T-cell (primary cell): ENCODE measurements at regions not wholly inside any gene's neighbourhood (a gene's known extent, or its start where the extent isn't known, plus 50 kb on each side); places are given as distances from the start of the nearest gene placed in this dataset.

Experiments used
- ATAC-seq, 4 experiments: fragments of 200-7000 bp in 3 of 4; fragments of 150-1000 bp in 1 of 4; cut with Tn5 transposase; replicated peaks in 1 of 4; 1 replicate in 3 of 4; 2 replicates in 1 of 4; pipeline ENCODE4 v1.10.0; 2021; ENCODE audit warnings: moderate library complexity in 3 of 4, mild to moderate bottlenecking in 2 of 4, moderate number of reproducible peaks in 1 of 4
- CTCF ChIA-PET, 2 donors: fragments of 300-600 bp; sonication (Branson Sonifier 250); formaldehyde crosslinking; loops; one replicate each; lab custom pipeline; 2022; ENCODE audit warnings: antibody characterized with exemption in 2 of 2; lab: Charles Lee
- POLR2A ChIA-PET, 2 donors: fragments of 300-600 bp; sonication (Branson Sonifier 250); formaldehyde crosslinking; loops; one replicate each; lab custom pipeline; 2022; ENCODE audit warnings: antibody characterized with exemption in 2 of 2; lab: Charles Lee
- DNase-seq, 35 experiments: peaks; one replicate each; pipeline versions ENCODE4 v3.0.0 to v3.0.0-alpha.2; 2013 to 2023
- H3K27ac ChIP-seq: one replicate; pipeline ENCODE4 v1.5.1; 2013; ENCODE audit warnings: low read length
- H3K27me3 ChIP-seq, 2 experiments: replicated peaks in 1 of 2; 1 replicate in 1 of 2; 2 replicates in 1 of 2; pipeline versions ENCODE4 v1.6.1 to v1.7.0; 2013; ENCODE audit warnings: low read length in 1 of 2, mixed read lengths in 1 of 2; ENCODE audit not compliant: control insufficient read depth in 2 of 2, insufficient read depth in 2 of 2; ENCODE audit errors: extremely low read depth in 1 of 2
- H3K36me3 ChIP-seq, 2 donors: 1 replicate in 1 of 2; 2 replicates in 1 of 2; pipeline versions ENCODE4 v1.6.1 to v1.7.0; 2013; ENCODE audit warnings: low read length in 1 of 2; ENCODE audit not compliant: control insufficient read depth in 2 of 2, insufficient read depth in 1 of 2; ENCODE audit errors: extremely low read depth in 1 of 2
- H3K4me1 ChIP-seq, 2 experiments: 1 replicate in 1 of 2; 2 replicates in 1 of 2; pipeline versions ENCODE4 v1.6.1 to v1.7.0; 2013; ENCODE audit warnings: low read length in 2 of 2, mixed read lengths in 1 of 2; ENCODE audit not compliant: insufficient read depth in 2 of 2, control insufficient read depth in 1 of 2; ENCODE audit errors: extremely low read depth in 1 of 2
- H3K4me3 ChIP-seq, 2 donors: 1 replicate in 1 of 2; 2 replicates in 1 of 2; pipeline versions ENCODE4 v1.5.1 to v1.7.0; 2013; ENCODE audit warnings: mild to moderate bottlenecking in 2 of 2, low read length in 1 of 2, moderate library complexity in 1 of 2; ENCODE audit not compliant: control insufficient read depth in 1 of 2; ENCODE audit errors: extremely low read depth in 1 of 2
- H3K9me3 ChIP-seq: 2 replicates; pipeline ENCODE4 v1.7.0; 2013
- H3K27ac Mint-ChIP-seq, 2 donors: one replicate each; pipeline ENCODE4 v1.8.0; 2020 to 2021; ENCODE audit warnings: mild to moderate bottlenecking in 2 of 2, mixed read lengths in 2 of 2
- H3K27me3 Mint-ChIP-seq, 2 donors: one replicate each; pipeline ENCODE4 v1.8.0; 2021 to 2022; ENCODE audit warnings: mixed read lengths in 2 of 2
- H3K36me3 Mint-ChIP-seq: one replicate; pipeline ENCODE4 v1.8.0; 2021; ENCODE audit warnings: mixed read lengths
- H3K4me1 Mint-ChIP-seq, 3 donors: one replicate each; pipeline ENCODE4 v1.8.0; 2020 to 2022; ENCODE audit warnings: mixed read lengths in 3 of 3, mild to moderate bottlenecking in 1 of 3
- H3K4me3 Mint-ChIP-seq, 3 donors: one replicate each; pipeline ENCODE4 v1.8.0; 2020 to 2022; ENCODE audit warnings: mild to moderate bottlenecking in 3 of 3, mixed read lengths in 3 of 3, moderate library complexity in 3 of 3
- H3K9me3 Mint-ChIP-seq, 3 donors: one replicate each; pipeline ENCODE4 v1.8.0; 2020 to 2022; ENCODE audit warnings: mixed read lengths in 3 of 3
- WGBS: methylation state at CpG from one replicate; pipeline ENCODE4 v1.1.5; 2013; ENCODE audit warnings: missing lambda C conversion rate; ENCODE audit not compliant: insufficient coverage; 5-methylcytosine and 5-hydroxymethylcytosine counted together

- ChIA-PET CTCF (interaction anchor here in 1 of 2 donors (0.6 kb wide), 1 partner anchor 28 kb away, joined by 3 read pairs; no protein-coding TSS in a partner anchor), POLR2A (no interaction called here)
- H3K4me3 ChIP-seq: no peak overlapping the region
- ATAC-seq: no peak
- DNase-seq: no peak
- H3K27ac Mint-ChIP-seq: no peak overlapping the region
- H3K4me3 Mint-ChIP-seq: no peak overlapping the region
- H3K9me3 Mint-ChIP-seq: peaks cover 0 to 3% (median 0%) of the 10 kb centered on the region in 3 donors
- no peaks in the 10 kb centered on the region for H3K4me1 ChIP-seq
- no peaks in the 10 kb centered on the region for H3K9me3 ChIP-seq
- H3K4me1 Mint-ChIP-seq: no peaks in the 10 kb centered on the region
- no peaks in the 10 kb centered on the region for H3K27me3 ChIP-seq
- no peak overlapping the region for H3K27ac ChIP-seq
- H3K27me3 Mint-ChIP-seq: no peaks in the 10 kb centered on the region
- H3K36me3 Mint-ChIP-seq: no peaks in the 10 kb centered on the region
- no peaks in the 10 kb centered on the region for H3K36me3 ChIP-seq
Observed at GRCh38 chr3:102200126-102200525, 234.7 kb upstream of the ZPLD1 start.

GRCh38 chr3:102200560-102200959 lies 234.3 kb upstream of the ZPLD1 start:
- no peaks in the 10 kb centered on the region for H3K9me3 ChIP-seq
- no peak overlapping the region for H3K27ac ChIP-seq
- H3K27me3 ChIP-seq: no peaks in the 10 kb centered on the region
- ATAC-seq: no peak
- DNase-seq: no peak
- no peaks in the 10 kb centered on the region for H3K36me3 Mint-ChIP-seq
- H3K4me3 ChIP-seq: no peak overlapping the region
- ChIA-PET POLR2A (no interaction called here), CTCF (interaction anchor here in 1 of 2 donors (0.6 kb wide), 1 partner anchor 28 kb away, joined by 3 read pairs; no protein-coding TSS in a partner anchor)
- H3K4me1 Mint-ChIP-seq: no peaks in the 10 kb centered on the region
- H3K27ac Mint-ChIP-seq: no peak overlapping the region
- H3K9me3 Mint-ChIP-seq: peaks cover 0 to 4% (median 0%) of the 10 kb centered on the region in 3 donors
- no peaks in the 10 kb centered on the region for H3K36me3 ChIP-seq
- no peak overlapping the region for H3K4me3 Mint-ChIP-seq
- no peaks in the 10 kb centered on the region for H3K27me3 Mint-ChIP-seq
- no peaks in the 10 kb centered on the region for H3K4me1 ChIP-seq

- no peaks in the 10 kb centered on the region for H3K27me3 ChIP-seq
- H3K9me3 Mint-ChIP-seq: peaks cover 0 to 9% (median 5%) of the 10 kb centered on the region in 3 donors
- no peaks in the 10 kb centered on the region for H3K4me1 ChIP-seq
- H3K9me3 ChIP-seq: no peaks in the 10 kb centered on the region
- CTCF ChIA-PET: no interaction called here
- no peak overlapping the region for H3K27ac Mint-ChIP-seq
- H3K27ac ChIP-seq: no peak overlapping the region
- POLR2A ChIA-PET: no interaction called here
- no peak for DNase-seq
- H3K36me3 Mint-ChIP-seq: no peaks in the 10 kb centered on the region
- ATAC-seq: no peak
- no peak overlapping the region for H3K4me3 ChIP-seq
- WGBS: 100% methylated on average over 1 of the region's 1 CpG
- no peaks in the 10 kb centered on the region for H3K36me3 ChIP-seq
- H3K27me3 Mint-ChIP-seq: peaks cover 0 to 3% of the 10 kb centered on the region in 2 donors
- no peak overlapping the region for H3K4me3 Mint-ChIP-seq
- H3K4me1 Mint-ChIP-seq: no peaks in the 10 kb centered on the region
Observed at GRCh38 chr3:102205647-102206046, 229.2 kb upstream of the ZPLD1 start.

GRCh38 chr3:102206511-102207031 lies 228.2 kb upstream of the ZPLD1 start:
- POLR2A ChIA-PET: no interaction called here
- DNase-seq (no peak), ATAC-seq (no peak)
- Histone ChIP-seq H3K27ac (no peak overlapping the region), H3K4me1 (no peaks in the 10 kb centered on the region), H3K36me3 (no peaks in the 10 kb centered on the region), H3K9me3 (no peaks in the 10 kb centered on the region), H3K4me3 (no peak overlapping the region), H3K27me3 (no peaks in the 10 kb centered on the region)
- Mint-ChIP-seq H3K27ac (no peak overlapping the region), H3K27me3 (peaks cover 0 to 3% of the 10 kb centered on the region in 2 donors), H3K4me1 (no peaks in the 10 kb centered on the region), H3K4me3 (no peak overlapping the region), H3K36me3 (peaks cover under 1% of the 10 kb centered on the region), H3K9me3 (peaks cover 0 to 9% (median 5%) of the 10 kb centered on the region in 3 donors)
- CTCF ChIA-PET: no interaction called here
- 68% methylated on average over 2 of the region's 4 CpGs for WGBS

GRCh38 chr3:102207151-102207571 lies 227.7 kb upstream of the ZPLD1 start:
- Histone ChIP-seq H3K9me3 (no peaks in the 10 kb centered on the region), H3K36me3 (no peaks in the 10 kb centered on the region), H3K4me3 (no peak overlapping the region), H3K27me3 (no peaks in the 10 kb centered on the region), H3K4me1 (no peaks in the 10 kb centered on the region), H3K27ac (no peak overlapping the region)
- WGBS: 100% methylated on average over 1 of the region's 3 CpGs
- no peak for DNase-seq
- H3K36me3 Mint-ChIP-seq: peaks cover 4% of the 10 kb centered on the region
- H3K4me1 Mint-ChIP-seq: no peaks in the 10 kb centered on the region
- no peak overlapping the region for H3K4me3 Mint-ChIP-seq
- H3K9me3 Mint-ChIP-seq: peaks cover 0 to 9% (median 5%) of the 10 kb centered on the region in 3 donors
- ATAC-seq: no peak
- H3K27ac Mint-ChIP-seq: no peak overlapping the region
- ChIA-PET POLR2A (no interaction called here), CTCF (interaction anchor here in 1 of 2 donors (1.0 kb wide), 1 partner anchor 123 kb away, joined by 3 read pairs; no protein-coding TSS in a partner anchor)
- peaks cover 0 to 3% of the 10 kb centered on the region in 2 donors for H3K27me3 Mint-ChIP-seq

- no peak overlapping the region for H3K4me3 ChIP-seq
Observed at GRCh38 chr3:102215166-102215565, 219.6 kb upstream of the ZPLD1 start.

More at GRCh38 chr3:102215166-102215565, 219.6 kb upstream of the ZPLD1 start:
- H3K9me3 ChIP-seq: no peaks in the 10 kb centered on the region
- Mint-ChIP-seq H3K4me1 (peaks cover 2 to 6% (median 2%) of the 10 kb centered on the region in 3 donors), H3K27ac (no peak overlapping the region), H3K4me3 (no peak overlapping the region), H3K36me3 (peaks cover 4% of the 10 kb centered on the region), H3K9me3 (peaks cover 0 to 6% (median 0%) of the 10 kb centered on the region in 3 donors), H3K27me3 (no peaks in the 10 kb centered on the region)
- no CpG with 5 or more reads among the region's 2 CpGs for WGBS
- ATAC-seq: no peak
- CTCF ChIA-PET: interaction anchor here in 1 of 2 donors (1.5 kb wide), 1 partner anchor 14 kb away, joined by 6 read pairs; no protein-coding TSS in a partner anchor
- H3K27ac ChIP-seq: no peak overlapping the region
- POLR2A ChIA-PET: no interaction called here
- H3K36me3 ChIP-seq: no peaks in the 10 kb centered on the region
- DNase-seq: no peak
- H3K27me3 ChIP-seq: no peaks in the 10 kb centered on the region
- H3K4me1 ChIP-seq: no peaks in the 10 kb centered on the region
